Fibroblast of skin of abdomen (primary cell): ENCODE measurements at regions not wholly inside any gene's neighbourhood (a gene's known extent, or its start where the extent isn't known, plus 50 kb on each side); places are given as distances from the start of the nearest gene placed in this dataset.

Source experiments
- DNase-seq: peaks from one replicate; pipeline ENCODE4 v3.0.0-alpha.2; 2013

DNA sequence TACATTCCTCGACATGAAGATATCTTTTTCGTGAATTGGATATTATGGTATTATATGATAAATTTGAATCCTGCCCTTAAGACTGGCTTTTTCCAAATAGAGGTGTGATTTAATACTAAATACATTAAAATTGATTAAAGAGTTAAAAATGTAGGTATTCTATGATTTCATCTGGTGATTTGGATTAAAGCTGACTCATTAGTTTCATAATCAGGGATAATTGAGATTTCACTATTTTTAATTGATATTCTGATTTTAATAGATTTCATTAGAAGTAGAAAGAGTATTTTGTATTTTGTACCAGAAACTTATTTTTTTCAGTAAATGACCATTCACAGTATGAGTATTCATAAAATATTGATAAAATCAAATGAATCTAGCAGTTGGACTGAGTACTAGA lies 524.1 kb downstream of the PLCL1 start:
- no peak for DNase-seq

DNA sequence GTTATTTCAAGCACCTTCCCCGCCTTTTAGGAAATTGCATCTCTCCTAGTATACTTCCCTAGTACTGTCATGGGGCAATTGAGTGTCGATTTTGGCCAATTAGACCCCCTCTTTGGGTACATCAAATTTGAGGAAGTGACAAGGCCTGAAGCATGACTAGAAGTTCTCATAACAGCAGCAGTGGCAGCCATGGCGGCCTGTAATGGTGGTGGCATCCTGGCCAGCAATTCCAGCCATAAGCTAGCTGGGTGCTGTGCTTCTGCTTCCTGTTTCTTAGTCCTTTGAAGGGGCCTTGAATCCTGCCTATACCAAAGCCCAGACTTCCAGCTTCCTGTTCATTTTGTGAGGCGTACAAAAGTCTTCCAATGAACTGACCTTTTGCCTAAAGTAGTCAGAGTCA lies 523.1 kb downstream of the PLCL1 start:
- DNase-seq: no peak

DNA sequence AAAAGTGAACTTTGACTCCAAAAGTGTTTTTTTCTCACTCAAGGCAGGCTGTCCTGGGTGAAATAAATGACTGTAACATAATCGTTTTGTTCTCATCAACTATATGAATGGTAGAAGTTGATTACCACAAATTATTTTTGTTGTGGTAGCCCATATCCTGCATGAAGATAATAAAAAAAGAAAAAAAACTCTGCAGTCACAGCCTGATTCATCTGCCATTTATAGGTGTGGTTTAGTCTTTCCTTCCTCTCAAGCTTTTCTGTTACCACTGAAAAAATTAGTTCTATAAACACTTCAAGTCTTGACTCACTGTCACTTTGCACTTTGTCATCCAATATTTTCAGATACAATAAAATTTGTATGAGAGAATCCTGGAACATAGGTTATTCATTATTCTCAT lies 522.0 kb downstream of the PLCL1 start:
- no peak for DNase-seq

DNA sequence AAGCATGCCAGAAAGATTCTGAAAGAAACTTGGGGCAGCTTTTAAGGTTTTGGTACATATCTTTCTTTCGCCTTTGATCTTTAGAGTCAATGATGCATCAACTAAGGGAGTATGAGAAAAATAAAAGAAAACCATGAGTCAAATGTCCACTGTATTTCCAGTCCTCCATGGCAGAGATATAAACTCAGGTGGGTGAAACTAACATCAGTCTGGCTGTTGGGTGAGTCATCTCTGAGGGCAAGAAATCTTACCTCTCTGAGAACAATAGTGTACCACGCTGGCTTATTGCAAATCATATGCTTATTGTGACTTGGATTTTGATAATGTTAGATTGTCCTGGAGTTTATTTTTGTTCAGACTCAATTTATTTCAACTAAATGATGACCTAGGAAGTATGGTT lies 521.0 kb downstream of the PLCL1 start:
- no peak for DNase-seq

DNA sequence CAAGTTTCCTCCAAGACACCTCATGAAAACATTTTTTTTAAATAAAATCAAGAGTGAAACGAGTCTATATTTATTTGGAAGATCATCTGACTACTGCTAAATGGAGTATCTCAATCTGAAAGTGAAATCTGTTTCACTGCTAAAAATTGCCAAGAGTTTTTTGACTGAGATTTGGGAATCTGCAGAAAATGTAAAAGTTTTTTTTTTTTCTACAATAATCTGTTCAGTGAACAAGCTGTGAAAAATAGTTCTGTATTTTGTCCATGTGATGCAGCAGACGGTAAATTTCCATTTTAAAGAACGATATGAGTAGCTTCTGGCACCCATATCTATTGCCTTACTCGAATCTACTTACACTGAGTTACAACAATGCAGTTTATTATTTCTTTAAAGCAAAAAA lies 519.7 kb downstream of the PLCL1 start:
- no peak for DNase-seq

DNA sequence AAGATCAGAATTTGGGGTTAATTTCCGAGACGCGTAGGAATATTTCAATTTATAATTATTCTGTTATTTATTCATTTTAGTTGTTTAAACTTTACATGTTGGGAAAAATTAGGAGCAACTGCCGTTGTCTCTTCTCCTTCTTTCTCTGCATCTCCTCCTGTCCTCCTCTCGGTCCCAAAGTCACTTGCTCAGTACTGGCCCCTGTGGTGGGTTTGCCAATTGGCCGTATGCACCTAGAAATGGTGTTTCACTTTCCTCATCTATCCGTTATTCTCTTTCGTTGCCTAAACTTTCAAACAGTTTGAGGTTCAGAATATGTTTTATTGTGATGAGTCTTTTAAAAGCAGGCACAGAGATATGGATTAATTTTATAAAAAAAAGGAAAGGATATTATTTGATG lies 517.9 kb downstream of the PLCL1 start:
- no peak for DNase-seq

DNA sequence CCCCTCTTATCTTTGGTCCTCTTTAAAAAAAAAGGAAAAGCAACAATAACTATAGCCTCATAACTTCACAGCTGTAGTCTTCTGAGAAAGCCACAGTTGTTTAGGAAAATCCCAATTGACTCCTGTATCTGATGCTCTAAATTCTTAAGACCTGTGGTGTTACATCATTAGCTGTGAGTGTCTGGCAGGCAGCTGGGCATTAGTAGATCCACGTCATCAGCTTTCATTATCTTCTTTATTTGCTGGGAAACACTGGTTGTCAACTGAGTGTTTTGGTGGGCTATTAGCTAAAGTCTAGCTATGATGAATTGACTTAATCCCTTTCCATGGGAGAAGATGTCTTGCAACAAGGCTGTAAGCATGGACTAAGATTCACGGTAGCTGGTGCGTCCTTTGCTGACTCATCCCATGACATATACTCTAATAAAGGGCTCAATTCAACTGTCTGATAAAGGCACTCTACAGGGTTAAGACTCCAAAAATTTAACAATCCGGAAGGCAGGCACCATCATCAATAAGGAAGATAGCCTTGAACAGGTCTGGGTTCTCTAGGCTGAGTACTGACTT lies 517.2 kb downstream of the PLCL1 start:
- DNase-seq: peak; percentile 1

DNA sequence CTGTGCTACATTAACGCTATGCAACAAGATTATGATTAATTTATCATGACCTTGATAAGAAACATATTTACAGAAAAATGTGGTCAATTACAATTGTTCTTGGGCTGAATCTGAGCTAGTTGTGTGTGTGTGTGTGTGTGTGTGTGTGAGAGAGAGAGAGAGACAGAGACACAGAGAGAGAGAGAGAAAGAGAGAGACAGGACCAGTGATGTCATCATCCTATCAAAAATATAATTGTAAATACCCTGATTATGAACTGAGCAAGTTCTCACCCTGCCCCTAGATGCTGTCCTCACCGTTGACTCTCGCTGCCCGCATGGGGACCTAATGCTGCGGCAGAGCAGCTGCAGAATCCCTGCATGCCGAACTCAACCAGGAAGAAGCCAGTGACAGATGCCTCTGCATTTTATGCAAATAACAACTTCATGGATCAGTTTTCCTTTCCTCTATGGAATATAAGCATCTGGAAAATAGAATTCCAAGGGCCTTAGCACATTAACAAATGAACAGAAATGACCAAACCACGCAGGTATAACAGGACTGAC lies 512.5 kb downstream of the PLCL1 start:
- peak; percentile 3 for DNase-seq

DNA sequence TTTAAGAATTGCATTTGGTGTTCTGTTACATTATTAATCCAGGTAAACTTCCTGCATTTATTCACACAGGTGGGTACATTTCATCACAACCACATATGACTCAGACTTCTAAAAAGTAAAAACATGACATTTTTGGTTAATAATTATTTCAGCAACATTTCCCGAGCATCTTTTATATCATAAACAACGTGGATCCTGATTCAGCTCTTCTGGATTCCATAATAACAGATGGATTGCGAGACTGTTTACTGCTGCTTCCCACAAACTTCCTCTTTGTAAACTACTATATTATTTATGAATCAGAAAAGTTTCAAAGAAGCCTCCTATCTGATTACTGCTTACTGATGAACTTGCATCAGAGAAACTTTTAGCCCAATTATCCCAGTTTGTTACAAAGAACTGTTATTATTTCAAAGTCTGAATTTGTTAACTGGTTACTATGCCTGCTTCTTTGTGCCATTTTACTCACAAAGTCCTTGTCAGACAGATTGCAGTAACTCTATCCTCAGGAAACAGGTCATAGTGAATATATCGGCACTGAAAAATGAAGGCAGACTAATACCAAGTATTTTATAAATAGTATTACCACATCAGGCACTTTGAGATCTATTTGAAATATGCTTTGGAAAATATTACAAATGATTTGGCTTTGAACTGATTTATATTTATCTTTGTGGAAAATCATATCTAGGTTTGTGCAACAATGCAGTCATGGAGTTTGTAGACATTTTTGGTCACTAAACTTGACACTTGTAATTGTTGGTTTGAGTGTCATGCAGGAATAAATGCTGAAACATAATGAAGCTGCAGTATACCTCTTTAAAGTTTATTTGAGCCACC lies 511.6 kb downstream of the PLCL1 start:
- DNase-seq: no peak

DNA sequence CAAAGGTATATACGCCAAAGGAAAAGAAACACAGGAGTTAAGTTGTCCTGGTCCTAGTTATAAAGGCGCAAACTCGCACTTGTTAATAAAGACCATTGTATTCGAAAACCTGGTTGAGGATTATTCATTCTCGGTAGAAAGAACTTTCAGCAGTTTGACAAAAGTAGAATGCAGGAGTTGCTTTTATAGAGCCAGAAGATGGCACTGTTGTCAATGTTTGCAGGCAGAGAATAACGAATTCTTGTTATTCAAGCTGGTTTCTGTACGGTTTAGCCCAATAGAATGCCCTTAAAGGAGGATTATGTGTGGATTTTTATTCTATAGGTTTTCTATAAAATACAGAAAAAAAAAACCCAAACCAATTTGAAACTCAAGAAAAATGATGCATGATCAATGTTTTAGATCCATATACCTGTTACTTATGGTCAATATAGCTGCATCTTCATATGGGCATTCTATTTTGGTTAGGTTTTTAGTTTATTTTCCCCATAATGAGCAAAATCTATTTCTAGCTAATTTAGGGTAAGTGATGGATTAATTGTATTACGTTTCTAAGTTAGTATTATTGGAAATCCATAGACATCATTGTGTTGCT lies 510.3 kb downstream of the PLCL1 start:
- DNase-seq: peak; percentile 67

DNA sequence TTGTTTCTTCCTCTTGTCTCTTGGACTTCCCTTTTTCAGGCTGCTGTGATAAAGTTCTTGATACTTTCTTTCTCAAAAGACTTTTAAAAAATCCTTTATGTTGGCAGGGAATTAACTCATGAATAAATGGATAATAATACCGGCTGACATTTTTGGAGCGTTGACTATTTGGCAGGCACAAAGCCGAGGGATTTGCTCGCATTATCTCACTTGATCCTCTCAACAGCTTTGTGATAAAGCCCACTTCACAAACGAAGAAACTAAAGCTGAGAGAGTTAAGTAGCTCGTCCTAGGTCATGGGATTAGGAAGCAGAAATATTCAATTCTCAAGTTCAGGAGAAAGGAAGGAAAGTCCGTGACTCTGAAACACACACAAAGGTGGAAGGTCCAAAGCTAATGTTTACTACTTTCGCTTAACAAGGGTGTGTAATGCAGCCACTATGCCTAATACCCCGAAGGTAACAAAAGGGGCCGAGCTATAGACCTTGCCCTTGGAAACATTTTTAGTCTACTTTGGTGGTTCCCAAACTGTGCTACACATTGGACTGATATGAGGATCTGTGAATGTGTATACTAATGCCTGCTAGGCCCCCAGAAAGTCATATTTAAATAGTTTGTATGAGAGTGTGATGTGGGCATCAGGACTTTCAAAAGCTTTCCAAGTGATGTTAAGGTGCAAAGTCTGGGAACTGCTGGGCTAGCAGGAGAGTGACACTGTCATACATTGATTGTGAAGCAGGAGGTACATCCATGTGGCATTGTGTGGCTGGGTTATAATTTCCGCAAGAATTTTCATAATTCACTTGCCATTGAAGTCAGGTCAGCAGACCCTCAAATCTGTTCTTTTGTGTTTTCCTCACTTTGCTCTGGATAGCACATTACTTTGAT lies 508.4 kb downstream of the PLCL1 start:
- no peak for DNase-seq

DNA sequence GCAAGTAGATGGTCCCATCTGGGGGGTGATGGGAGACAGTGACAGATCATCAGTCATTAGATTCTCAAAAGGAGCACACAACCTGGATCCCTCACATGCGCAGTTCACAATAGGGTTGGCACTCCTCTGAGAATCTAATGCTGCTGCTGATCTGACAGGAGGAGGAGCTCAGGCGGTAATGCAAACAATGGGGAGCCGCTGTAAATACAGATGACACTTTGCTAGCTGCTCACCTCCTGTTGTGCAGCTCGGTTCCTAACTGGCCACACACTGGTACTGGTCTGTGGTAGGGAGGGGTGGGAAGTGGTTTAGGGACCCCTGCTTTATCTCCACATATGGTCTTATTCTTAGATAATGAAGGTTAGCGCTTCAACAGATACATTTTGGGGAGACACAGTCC lies 506.6 kb downstream of the PLCL1 start:
- no peak for DNase-seq

DNA sequence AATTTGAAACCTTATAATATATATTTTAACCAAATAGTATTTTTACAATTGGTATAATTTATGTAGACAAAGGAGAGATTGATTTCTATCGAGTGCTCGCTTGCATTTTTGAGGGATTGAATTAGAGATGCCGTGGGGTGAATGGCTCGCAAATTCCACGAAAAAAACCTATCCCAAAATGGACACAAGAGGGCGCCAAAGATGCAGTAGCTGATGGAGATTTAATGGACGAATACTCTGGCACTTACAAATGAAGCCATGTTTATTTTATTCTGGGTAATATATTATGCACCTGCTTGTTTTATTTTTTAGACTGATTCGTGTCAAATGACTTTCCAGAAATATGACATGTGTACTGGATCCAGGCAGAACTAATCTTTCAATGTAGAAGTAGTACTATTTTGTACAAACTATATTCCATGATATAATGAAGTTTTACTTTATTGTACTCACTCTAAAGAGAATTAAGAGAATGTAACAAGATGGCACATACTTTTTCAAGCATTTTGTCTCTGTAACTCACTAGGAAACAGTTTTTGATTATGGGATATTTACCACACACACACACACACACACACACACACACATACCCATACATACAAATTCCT lies 505.4 kb downstream of the PLCL1 start:
- DNase-seq: peak; percentile 49

DNA sequence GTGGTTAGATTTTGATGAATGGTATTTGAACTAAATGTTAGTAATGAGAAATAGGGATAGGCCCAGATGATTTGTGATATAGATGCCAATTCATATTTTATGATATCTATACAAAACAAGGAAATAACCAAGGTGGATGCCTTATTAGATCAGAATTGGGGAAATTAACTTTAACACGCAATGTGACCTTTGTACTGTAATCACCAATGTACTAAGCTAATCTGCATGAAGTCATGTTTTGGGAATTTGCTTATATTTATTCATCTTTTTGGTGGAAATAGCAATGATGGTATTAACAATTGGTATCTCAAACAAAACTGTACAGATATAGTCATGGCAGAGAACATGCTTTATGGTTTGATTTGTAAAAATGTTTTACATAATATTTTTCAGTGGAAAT lies 504.7 kb downstream of the PLCL1 start:
- no peak for DNase-seq

DNA sequence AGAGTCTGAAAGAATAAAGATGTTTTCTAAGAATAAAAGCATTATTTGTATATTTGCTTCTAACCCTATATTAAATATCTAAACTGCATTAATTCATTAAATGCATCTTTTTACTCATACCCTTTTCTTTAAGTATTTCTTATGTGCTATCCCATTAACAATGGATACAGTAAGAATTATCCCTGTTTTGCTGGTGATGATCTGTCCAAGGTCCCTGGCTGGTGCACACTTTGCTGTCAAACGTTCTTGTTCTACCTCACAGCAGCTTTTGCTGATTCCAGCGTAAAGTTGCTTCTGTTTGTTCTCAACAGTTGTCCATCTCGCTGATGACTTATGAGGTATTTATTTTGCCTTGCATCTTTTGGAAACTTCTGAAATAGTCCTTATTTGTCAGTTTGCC lies 504.0 kb downstream of the PLCL1 start:
- no peak for DNase-seq

DNA sequence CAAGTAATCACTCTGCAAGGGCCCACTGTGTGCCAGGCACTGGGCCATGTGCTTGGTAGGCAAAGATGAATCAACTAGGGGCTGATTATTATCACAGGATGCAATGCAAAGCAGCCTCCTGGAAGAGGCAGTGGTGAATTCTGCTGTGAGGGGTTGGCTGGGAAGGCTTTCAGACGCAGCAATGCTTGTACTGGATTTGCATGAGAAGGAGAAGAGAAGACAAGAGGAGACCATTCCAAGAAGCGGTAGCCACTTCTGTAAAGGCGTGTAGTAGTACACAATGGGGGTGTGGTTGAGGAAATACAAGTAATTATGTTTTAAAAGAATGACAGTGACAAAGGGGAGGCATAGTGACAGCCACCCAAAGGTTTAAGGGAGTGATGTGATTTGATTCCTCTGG lies 502.7 kb downstream of the PLCL1 start:
- DNase-seq: no peak

DNA sequence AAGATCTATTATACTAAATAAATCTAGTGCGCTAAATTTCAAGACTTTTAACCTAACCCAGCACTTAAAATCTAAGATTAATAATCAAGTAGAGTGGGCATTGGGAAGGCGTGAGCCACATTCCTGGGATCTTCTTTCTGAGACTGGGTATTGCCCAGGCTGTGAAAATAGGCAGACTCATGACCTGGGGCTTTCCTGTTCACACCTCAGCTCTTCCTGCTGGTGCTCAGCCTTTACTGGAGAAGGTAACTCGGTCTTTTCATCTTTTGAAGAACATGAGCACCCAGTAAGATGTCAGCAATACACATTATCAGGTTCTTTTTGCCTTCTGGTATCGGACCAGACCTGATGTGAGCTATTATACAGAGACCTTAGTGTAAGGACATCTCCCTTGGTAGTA lies 500.5 kb downstream of the PLCL1 start:
- DNase-seq: no peak

DNA sequence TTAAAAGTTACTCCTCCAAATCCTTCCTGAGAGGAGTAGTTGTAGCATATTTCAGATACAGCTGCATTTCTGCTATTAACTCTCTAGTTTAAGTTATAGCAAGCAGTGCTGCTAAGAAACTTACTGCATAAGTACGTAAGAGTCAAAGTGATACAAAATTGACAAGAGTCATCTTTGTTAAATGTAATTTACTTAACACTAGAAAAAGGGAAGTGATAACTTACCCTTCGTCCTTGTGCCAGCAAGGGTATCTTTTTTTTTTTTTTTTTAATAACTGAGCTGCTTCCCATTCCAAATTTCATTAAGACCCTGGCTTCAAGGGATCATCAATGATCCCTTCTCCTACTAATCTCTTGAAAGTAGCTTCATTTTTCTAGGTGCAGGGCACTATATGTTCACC lies 493.0 kb downstream of the PLCL1 start:
- no peak for DNase-seq

DNA sequence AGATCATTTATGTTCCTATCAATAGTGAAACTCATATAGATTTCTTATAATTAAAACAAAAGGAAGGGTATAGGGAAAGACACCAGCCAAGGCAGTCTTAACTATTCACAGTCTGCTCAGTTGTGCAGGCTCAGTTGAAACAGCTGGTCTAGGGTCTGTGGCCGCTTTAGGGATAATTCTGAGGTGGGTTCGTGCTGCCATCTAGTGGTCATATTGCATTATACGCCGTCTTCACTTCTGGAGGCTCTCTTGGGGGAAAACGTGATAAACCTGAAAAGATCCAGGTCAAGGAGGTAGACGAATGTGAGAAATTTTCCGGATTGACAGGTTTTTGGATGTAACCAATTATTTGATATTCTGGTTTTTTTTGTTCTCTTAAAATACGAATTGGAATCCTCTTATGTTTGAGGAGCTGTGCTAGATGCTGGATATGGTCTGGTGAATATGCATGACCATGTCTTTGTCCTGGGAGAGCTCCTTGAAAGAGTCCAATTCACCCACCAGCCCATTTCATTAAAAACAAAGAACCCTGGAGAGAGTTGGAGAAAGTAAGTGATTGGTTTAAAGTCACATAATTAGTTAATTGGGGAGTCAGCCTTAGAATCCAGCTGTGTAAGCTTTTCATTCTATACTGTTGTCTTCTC lies 492.4 kb downstream of the PLCL1 start:
- DNase-seq: peak; percentile 58

DNA sequence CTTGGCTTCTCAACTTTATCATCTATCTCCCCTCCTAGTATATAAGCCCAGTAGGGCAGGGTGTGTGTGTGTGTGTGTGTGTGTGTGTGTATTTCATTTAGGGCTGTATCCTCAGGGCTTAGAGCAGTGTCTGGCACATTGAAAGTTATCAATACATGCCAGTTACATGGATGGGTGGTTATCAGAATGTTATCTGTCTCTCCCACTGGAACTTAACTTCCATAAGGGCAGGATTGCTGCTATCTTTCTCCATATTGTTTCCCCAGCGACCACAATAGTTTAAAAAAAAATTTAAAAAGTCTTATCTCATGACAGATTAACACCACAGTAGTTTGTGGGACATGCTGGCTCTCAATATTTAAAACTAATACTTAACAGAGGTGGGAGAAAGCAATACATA lies 488.9 kb downstream of the PLCL1 start:
- no peak for DNase-seq

DNA sequence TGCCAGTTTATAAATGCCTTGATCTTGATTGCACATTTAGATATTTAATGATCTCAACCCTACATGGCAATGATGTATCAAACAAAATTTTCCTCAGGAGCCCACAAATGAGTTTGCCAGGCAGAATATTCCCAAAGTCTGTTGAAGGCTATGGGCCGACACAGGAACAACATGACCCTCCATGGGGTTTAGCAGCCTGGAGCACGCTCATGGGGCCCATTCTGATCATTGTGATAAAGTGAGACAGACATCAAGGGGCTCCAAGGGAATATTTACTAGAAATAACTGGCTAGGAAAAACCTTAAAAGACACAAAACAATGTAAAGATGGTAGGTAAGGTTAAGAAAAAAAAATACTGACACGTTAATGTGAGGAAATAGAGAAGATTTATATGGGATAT lies 485.4 kb downstream of the PLCL1 start:
- DNase-seq: no peak

DNA sequence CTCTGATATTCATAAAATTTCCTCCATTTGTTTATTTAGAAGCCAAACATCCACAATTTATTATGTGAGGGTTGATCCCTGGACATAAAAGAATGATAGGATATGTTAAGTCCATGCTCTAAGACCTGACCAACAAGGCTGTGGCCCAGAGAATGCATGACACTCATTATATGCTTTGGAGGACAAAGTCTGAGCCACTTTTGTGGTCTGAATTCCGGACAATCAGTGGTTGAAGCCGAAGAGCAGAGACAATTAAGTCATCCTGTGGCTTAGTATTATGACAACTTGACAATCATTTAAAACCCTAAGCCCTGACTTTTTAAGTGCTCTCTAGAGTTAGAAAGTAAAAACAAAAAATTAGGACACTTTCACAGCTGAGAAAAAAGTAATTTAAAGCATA lies 483.3 kb downstream of the PLCL1 start:
- no peak for DNase-seq
